Endothelial cell of umbilical vein (primary cell): ENCODE measurements at regions not wholly inside any gene's neighbourhood (a gene's known extent, or its start where the extent isn't known, plus 50 kb on each side); places are given as distances from the start of the nearest gene placed in this dataset.

Experiments
- BruUV-seq: library from RNA; stranded (reverse); fragments of 400-500 nt; replicated peaks from 2 replicates; lab custom pipeline; 2021; lab: Mats Ljungman, UMichigan
- CTCF ChIA-PET: fragments of 300-600, 350-600 bp; sonication (Branson Sonifier 250); formaldehyde crosslinking; loops from one replicate; lab custom pipeline; 2021; ENCODE audit warnings: antibody characterized with exemption, inconsistent platforms; lab: Charles Lee
- POLR2A ChIA-PET: fragments of 300-600, 350-600 bp; sonication (Branson Sonifier 250); formaldehyde crosslinking; loops from one replicate; lab custom pipeline; 2021; ENCODE audit warnings: antibody characterized with exemption, inconsistent platforms; lab: Charles Lee
- DNase-seq: peaks from one replicate; pipeline ENCODE4 v3.0.0-alpha.2; 2011; ENCODE audit warnings: low read depth, low spot score
- FAIRE-seq: peaks from 2 replicates; lab custom pipeline; 2011; peaks lifted over from hg19 to GRCh38; lab: Jason Lieb, UNC
- H2AFZ ChIP-seq: 2 replicates; pipeline ENCODE4 v1.6.0; 2012; ENCODE audit warnings: low read depth, low read length, control low read depth, inconsistent platforms
- H3K27ac ChIP-seq: 2 replicates; pipeline ENCODE4 v1.5.1; 2011; ENCODE audit warnings: low read depth, mild to moderate bottlenecking, control low read depth, low read length, moderate library complexity; ENCODE audit not compliant: insufficient read depth
- H3K27me3 ChIP-seq, 2 experiments: 2 replicates each; pipeline versions ENCODE4 v1.6.0 to v1.6.1; 2011; ENCODE audit warnings: low read length in 2 of 2, mixed read lengths in 1 of 2; ENCODE audit not compliant: control insufficient read depth in 2 of 2, insufficient read depth in 2 of 2
- H3K36me3 ChIP-seq, 2 experiments: 2 replicates in 1 of 2; 3 replicates in 1 of 2; pipeline ENCODE4 v1.5.1; 2011; ENCODE audit warnings: low read length in 2 of 2, mild to moderate bottlenecking in 1 of 2, moderate library complexity in 1 of 2; ENCODE audit not compliant: control insufficient read depth in 2 of 2, insufficient read depth in 2 of 2; ENCODE audit errors: extremely low read depth in 1 of 2
- H3K4me1 ChIP-seq: 3 replicates; pipeline ENCODE4 v1.5.1; 2011; ENCODE audit warnings: mild to moderate bottlenecking, low read length; ENCODE audit not compliant: control insufficient read depth, insufficient read depth; ENCODE audit errors: extremely low read depth
- H3K4me2 ChIP-seq: 2 replicates; pipeline ENCODE4 v1.6.1; 2011; ENCODE audit warnings: low read length, control low read depth, mixed read lengths; ENCODE audit not compliant: insufficient read depth
- H3K4me3 ChIP-seq, 3 experiments: fragments of 200-600 bp in 1 of 3; sonication (generic), shearing (Covaris generic) in 1 of 3; replicated peaks in 1 of 3; 2 replicates each; pipeline ENCODE4 v1.5.1; 2011 to 2016; ENCODE audit warnings: control low read depth in 3 of 3, low read length in 3 of 3, mild to moderate bottlenecking in 2 of 3, inconsistent platforms in 1 of 3, low read depth in 1 of 3, moderate library complexity in 1 of 3; ENCODE audit not compliant: insufficient read depth in 1 of 3
- H3K79me2 ChIP-seq: 2 replicates; pipeline ENCODE4 v1.6.0; 2012; ENCODE audit warnings: low read length, inconsistent platforms; ENCODE audit not compliant: control insufficient read depth, insufficient read depth
- H3K9ac ChIP-seq: replicated peaks from 2 replicates; pipeline ENCODE3; 2011; ENCODE audit warnings: low read length, control low read depth; ENCODE audit not compliant: insufficient read depth; ENCODE audit errors: extremely low read depth
- H3K9me1 ChIP-seq: replicated peaks from 3 replicates; pipeline ENCODE4 v1.6.0; 2011; ENCODE audit warnings: mild to moderate bottlenecking, low read length; ENCODE audit not compliant: control insufficient read depth, insufficient read depth; ENCODE audit errors: extremely low read depth
- H3K9me3 ChIP-seq: replicated peaks from 2 replicates; pipeline ENCODE4 v1.5.1; 2012; ENCODE audit warnings: low read length, inconsistent platforms; ENCODE audit not compliant: control insufficient read depth, insufficient read depth
- H4K20me1 ChIP-seq: replicated peaks from 2 replicates; pipeline ENCODE3; 2011; ENCODE audit warnings: mild to moderate bottlenecking, low read length; ENCODE audit not compliant: control insufficient read depth, insufficient read depth; ENCODE audit errors: extremely low read depth
- CTCF ChIP-seq, 2 donors: IDR thresholded peaks; 1 replicate in 1 of 2; 2 replicates in 1 of 2; pipeline ENCODE4 v1.5.1; 2011; ENCODE audit warnings: low read length in 2 of 2, mild to moderate bottlenecking in 2 of 2, moderate library complexity in 2 of 2, control low read depth in 1 of 2, inconsistent platforms in 1 of 2, low read depth in 1 of 2; ENCODE audit not compliant: insufficient read depth in 1 of 2; ENCODE audit errors: extremely low read depth in 1 of 2
- EZH2 ChIP-seq: IDR thresholded peaks from 2 replicates; pipeline ENCODE4 v1.6.1; 2012; ENCODE audit warnings: borderline replicate concordance, low read depth, mild to moderate bottlenecking, moderate library complexity, low read length, inconsistent platforms; ENCODE audit not compliant: severe bottlenecking
- FOS ChIP-seq: IDR thresholded peaks from 2 replicates; pipeline ENCODE4 v1.6.1; 2011; ENCODE audit warnings: mild to moderate bottlenecking, low read length, moderate library complexity, borderline replicate concordance; ENCODE audit not compliant: insufficient read depth
- GATA2 ChIP-seq: IDR thresholded peaks from 2 replicates; pipeline ENCODE4 v1.7.0; 2011; ENCODE audit warnings: low read depth, mild to moderate bottlenecking, moderate library complexity, mixed read lengths, low read length; ENCODE audit not compliant: insufficient read length, insufficient read depth
- JUN ChIP-seq: IDR thresholded peaks from 2 replicates; pipeline ENCODE4 v1.6.1; 2011; ENCODE audit warnings: borderline replicate concordance, low read depth; ENCODE audit not compliant: insufficient read length, insufficient read depth
- MYC ChIP-seq: IDR thresholded peaks from one replicate; pipeline ENCODE4 v1.6.1; 2011; ENCODE audit warnings: mild to moderate bottlenecking, low read depth, low read length
- POLR2A ChIP-seq: IDR thresholded peaks from 2 replicates; pipeline ENCODE4 v1.6.1; 2012; ENCODE audit warnings: low read depth, mild to moderate bottlenecking, control low read depth, low read length
- POLR2AphosphoS5 ChIP-seq: IDR thresholded peaks from 2 replicates; pipeline ENCODE4 v1.6.1; 2012; ENCODE audit warnings: low read depth, mild to moderate bottlenecking, control low read depth, low read length, moderate library complexity; ENCODE audit not compliant: insufficient read depth
- dilution Hi-C: fragments of 300-500 bp; cut with MboI; formaldehyde crosslinking; loops from one replicate; pipeline ENCODE4 v1.15.0; 2019; ENCODE audit warnings: low sequenced_read_pairs; ENCODE audit not compliant: extremely low pct_ligation_motif_present
- intact Hi-C: fragments of 100-400 bp; cut with micrococcal nuclease; formaldehyde crosslinking; loops from one replicate; pipeline ENCODE4 v1.10.0; 2022
- TF ChIP-seq, protein P1 (sequence below): IDR thresholded peaks from 2 replicates; pipeline ENCODE4 v1.6.1; 2011; ENCODE audit not compliant: insufficient read depth, insufficient read length

GRCh38 chr3:99119385-99119784 is 217.9 kb upstream of the DCBLD2 start:
- no peak overlapping the region for H3K27ac ChIP-seq
- BruUV-seq, result no TSS peak
- H3K27me3 ChIP-seq, result no peaks in the 10 kb centered on the region
- intact Hi-C loops (no loop called here), dilution Hi-C loops (no loop called here)
- H3K9me3 ChIP-seq, result no peaks in the 10 kb centered on the region
- no peak overlapping the region for H3K9ac ChIP-seq
- TF ChIP-seq MYC (no peak), POLR2A (no peak), FOS (peak; percentile 48)
- POLR2A ChIA-PET, result no interaction called here
- no peaks in the 10 kb centered on the region for H3K36me3 ChIP-seq
- H3K4me1 ChIP-seq, result no peaks in the 10 kb centered on the region
- H3K4me2 ChIP-seq, result no peak overlapping the region
- FAIRE-seq, result no peak
- no peak overlapping the region for H2AFZ ChIP-seq
- CTCF ChIA-PET, result interaction anchor here (0.7 to 3.1 kb wide), 3 partner anchors 10 to 379 kb away, joined by 3 to 15 read pairs (median 3); no protein-coding TSS in a partner anchor
- no peaks in the 10 kb centered on the region for H3K79me2 ChIP-seq
- H4K20me1 ChIP-seq, result no peaks in the 10 kb centered on the region
- H3K4me3 ChIP-seq, result no peak overlapping the region
- DNase-seq, result peak; percentile 18
- H3K9me1 ChIP-seq, result no peaks in the 10 kb centered on the region

DNA sequence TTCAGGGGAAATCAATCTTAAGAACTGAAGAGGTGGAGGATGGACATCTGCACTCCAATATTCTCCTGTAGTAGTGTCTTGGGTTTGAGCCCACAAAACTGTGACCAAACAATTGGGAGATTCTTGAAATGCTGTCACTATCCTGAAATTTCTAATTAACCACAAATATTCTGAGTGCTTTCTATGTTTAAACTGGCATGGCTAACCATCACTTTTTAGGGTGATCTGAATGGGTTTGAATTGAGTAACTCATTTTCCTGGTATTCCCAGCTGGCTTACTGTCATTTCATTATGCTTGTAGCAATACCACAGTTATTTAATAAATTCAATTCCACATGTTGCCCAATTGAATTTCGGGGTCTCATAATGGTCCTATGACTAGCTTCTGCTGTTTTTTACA is 216.9 kb upstream of the DCBLD2 start:
- H3K4me3 ChIP-seq, result no peak overlapping the region
- no peaks in the 10 kb centered on the region for H3K79me2 ChIP-seq
- H4K20me1 ChIP-seq, result no peaks in the 10 kb centered on the region
- H3K27me3 ChIP-seq, result no peaks in the 10 kb centered on the region
- no peaks in the 10 kb centered on the region for H3K9me1 ChIP-seq
- no peaks in the 10 kb centered on the region for H3K4me1 ChIP-seq
- intact Hi-C loops (no loop called here), dilution Hi-C loops (no loop called here)
- no peak overlapping the region for H3K27ac ChIP-seq
- no peak overlapping the region for H3K4me2 ChIP-seq
- BruUV-seq, result no TSS peak
- POLR2A ChIA-PET, result no interaction called here
- FAIRE-seq (no peak), DNase-seq (no peak)
- no peak overlapping the region for H3K9ac ChIP-seq
- H3K9me3 ChIP-seq, result no peaks in the 10 kb centered on the region
- TF ChIP-seq GATA2, result no peak
- TF ChIP-seq, protein P1, sequence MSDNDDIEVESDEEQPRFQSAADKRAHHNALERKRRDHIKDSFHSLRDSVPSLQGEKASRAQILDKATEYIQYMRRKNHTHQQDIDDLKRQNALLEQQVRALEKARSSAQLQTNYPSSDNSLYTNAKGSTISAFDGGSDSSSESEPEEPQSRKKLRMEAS, result no peak
- no peak for TF ChIP-seq CTCF (IDR thresholded peaks at IDR 0.05; ENCODE audit: extremely low read depth in 1 of 2, insufficient read depth in 1 of 2, low read depth in 1 of 2, low read length in 2 of 2)
- no peak for TF ChIP-seq POLR2AphosphoS5
- TF ChIP-seq FOS, result no peak
- no peak for TF ChIP-seq EZH2
- no peak for TF ChIP-seq JUN
- no peak for TF ChIP-seq MYC
- TF ChIP-seq POLR2A, result no peak
- H2AFZ ChIP-seq, result no peak overlapping the region
- no peaks in the 10 kb centered on the region for H3K36me3 ChIP-seq
- CTCF ChIA-PET, result interaction anchor here (3.1 kb wide), 1 partner anchor 55 kb away, joined by 15 read pairs; no protein-coding TSS in a partner anchor
